Stimulated activated naive CD8-positive, alpha-beta T cell treated with anti-CD3 and anti-CD28 coated beads, Interleukin-15, amount 100 ng/mL, for 72 hours (primary cell): ENCODE measurements at regions not wholly inside any gene's neighbourhood (a gene's known extent, or its start where the extent isn't known, plus 50 kb on each side); places are given as distances from the start of the nearest gene placed in this dataset.

ENCODE experiments used
- ATAC-seq: fragments of 150-1000 bp; cut with Tn5 transposase; 2 replicates; pipeline ENCODE4 v1.10.0; 2021; ENCODE audit warnings: mild to moderate bottlenecking, moderate library complexity
- DNase-seq, 2 donors: peaks; one replicate each; pipeline ENCODE4 v3.0.0; 2021 to 2022
- H3K27ac Mint-ChIP-seq, 2 donors: one replicate each; pipeline ENCODE4 v1.8.0; 2022; ENCODE audit warnings: mild to moderate bottlenecking in 2 of 2, mixed read lengths in 2 of 2, moderate library complexity in 2 of 2
- H3K27me3 Mint-ChIP-seq: one replicate; pipeline ENCODE4 v1.8.0; 2022; ENCODE audit warnings: mixed read lengths
- H3K4me1 Mint-ChIP-seq: one replicate; pipeline ENCODE4 v1.8.0; 2022; ENCODE audit warnings: mild to moderate bottlenecking, mixed read lengths
- H3K4me3 Mint-ChIP-seq, 2 donors: one replicate each; pipeline ENCODE4 v1.8.0; 2022; ENCODE audit warnings: mild to moderate bottlenecking in 2 of 2, mixed read lengths in 2 of 2, moderate library complexity in 1 of 2
- H3K9me3 Mint-ChIP-seq, 2 donors: one replicate each; pipeline ENCODE4 v1.8.0; 2022; ENCODE audit warnings: mixed read lengths in 2 of 2

- H3K27ac Mint-ChIP-seq = no peak overlapping the region
These were observed 74.9 kb downstream of the MIAT start for GRCh38 chr22:26732284-26732683.

GRCh38 chr22:26734339-26735018 is 77.1 kb downstream of the MIAT start:
- H3K9me3 Mint-ChIP-seq = no peaks in the 10 kb centered on the region
- no peak for DNase-seq
- H3K27ac Mint-ChIP-seq = no peak overlapping the region
- no peaks in the 10 kb centered on the region for H3K27me3 Mint-ChIP-seq
- H3K4me1 Mint-ChIP-seq = peaks cover 5% of the 10 kb centered on the region
- ATAC-seq = no peak
- H3K4me3 Mint-ChIP-seq = no peak overlapping the region

More at GRCh38 chr22:26732284-26732683, 74.9 kb downstream of the MIAT start:
- Mint-ChIP-seq H3K9me3 (no peaks in the 10 kb centered on the region), H3K4me1 (peaks cover 5% of the 10 kb centered on the region), H3K4me3 (no peak overlapping the region), H3K27me3 (no peaks in the 10 kb centered on the region)
- DNase-seq (no peak), ATAC-seq (no peak)

- no peak overlapping the region for H3K27ac Mint-ChIP-seq
- H3K9me3 Mint-ChIP-seq = no peaks in the 10 kb centered on the region
- no peaks in the 10 kb centered on the region for H3K27me3 Mint-ChIP-seq
- H3K4me1 Mint-ChIP-seq = peaks cover 5% of the 10 kb centered on the region
- no peak for ATAC-seq
- DNase-seq = no peak
- H3K4me3 Mint-ChIP-seq = no peak overlapping the region
These were observed 77.6 kb downstream of the MIAT start for GRCh38 chr22:26735019-26735409.

- DNase-seq (no peak), ATAC-seq (no peak)
- no peaks in the 10 kb centered on the region for H3K9me3 Mint-ChIP-seq
- peaks cover 5% of the 10 kb centered on the region for H3K4me1 Mint-ChIP-seq
- no peak overlapping the region for H3K27ac Mint-ChIP-seq
- no peaks in the 10 kb centered on the region for H3K27me3 Mint-ChIP-seq
- H3K4me3 Mint-ChIP-seq = no peak overlapping the region
These were observed 79.9 kb downstream of the MIAT start for GRCh38 chr22:26737262-26737661.

- H3K9me3 Mint-ChIP-seq = no peaks in the 10 kb centered on the region
- H3K27ac Mint-ChIP-seq = peak overlapping the region in 1 of 2 donors; percentile 57
- H3K4me1 Mint-ChIP-seq = no peaks in the 10 kb centered on the region
- H3K27me3 Mint-ChIP-seq = no peaks in the 10 kb centered on the region
- no peak overlapping the region for H3K4me3 Mint-ChIP-seq
- ATAC-seq (no peak), DNase-seq (no peak)
These were observed 82.9 kb downstream of the MIAT start for GRCh38 chr22:26740253-26740652.

GRCh38 chr22:26743149-26743548 is 85.8 kb downstream of the MIAT start:
- DNase-seq (no peak), ATAC-seq (no peak)
- no peak overlapping the region for H3K4me3 Mint-ChIP-seq
- H3K4me1 Mint-ChIP-seq = no peaks in the 10 kb centered on the region
- no peak overlapping the region for H3K27ac Mint-ChIP-seq
- H3K9me3 Mint-ChIP-seq = no peaks in the 10 kb centered on the region
- no peaks in the 10 kb centered on the region for H3K27me3 Mint-ChIP-seq

GRCh38 chr22:26744892-26745808 is 87.8 kb downstream of the MIAT start:
- no peaks in the 10 kb centered on the region for H3K9me3 Mint-ChIP-seq
- no peak overlapping the region for H3K27ac Mint-ChIP-seq
- no peaks in the 10 kb centered on the region for H3K27me3 Mint-ChIP-seq
- no peak for DNase-seq
- ATAC-seq = no peak
- no peak overlapping the region for H3K4me3 Mint-ChIP-seq
- no peaks in the 10 kb centered on the region for H3K4me1 Mint-ChIP-seq

GRCh38 chr22:26746311-26746710 is 88.9 kb downstream of the MIAT start:
- H3K4me3 Mint-ChIP-seq = no peak overlapping the region
- H3K9me3 Mint-ChIP-seq = no peaks in the 10 kb centered on the region
- ATAC-seq = no peak
- H3K27ac Mint-ChIP-seq = no peak overlapping the region
- H3K4me1 Mint-ChIP-seq = peaks cover 9% of the 10 kb centered on the region
- DNase-seq = no peak
- H3K27me3 Mint-ChIP-seq = no peaks in the 10 kb centered on the region

- DNase-seq = no peak
- Mint-ChIP-seq H3K4me3 (no peak overlapping the region), H3K9me3 (no peaks in the 10 kb centered on the region), H3K27me3 (no peaks in the 10 kb centered on the region), H3K4me1 (peaks cover 10% of the 10 kb centered on the region), H3K27ac (no peak overlapping the region)
- no peak for ATAC-seq
These were observed 91.5 kb downstream of the MIAT start for GRCh38 chr22:26748845-26749244.

- Mint-ChIP-seq H3K4me3 (no peak overlapping the region), H3K9me3 (no peaks in the 10 kb centered on the region), H3K27me3 (no peaks in the 10 kb centered on the region), H3K4me1 (peaks cover 10% of the 10 kb centered on the region), H3K27ac (no peak overlapping the region)
- no peak for DNase-seq
- no peak for ATAC-seq
These were observed 93.8 kb downstream of the MIAT start for GRCh38 chr22:26751217-26751616.

- ATAC-seq = no peak
- H3K27ac Mint-ChIP-seq = no peak overlapping the region
- no peak for DNase-seq
- H3K4me1 Mint-ChIP-seq = peaks cover 19% of the 10 kb centered on the region
- no peaks in the 10 kb centered on the region for H3K27me3 Mint-ChIP-seq
- H3K9me3 Mint-ChIP-seq = no peaks in the 10 kb centered on the region
- H3K4me3 Mint-ChIP-seq = no peak overlapping the region
These were observed 95.9 kb downstream of the MIAT start for GRCh38 chr22:26753125-26753862.

GRCh38 chr22:26756675-26757293 is 99.4 kb downstream of the MIAT start:
- peak; percentile 49 to 64 for DNase-seq
- no peaks in the 10 kb centered on the region for H3K9me3 Mint-ChIP-seq
- peak; percentile 79 for ATAC-seq
- H3K27ac Mint-ChIP-seq = no peak overlapping the region
- H3K4me1 Mint-ChIP-seq = peaks cover 10% of the 10 kb centered on the region
- peak overlapping the region in 1 of 2 donors; percentile 62 for H3K4me3 Mint-ChIP-seq
- H3K27me3 Mint-ChIP-seq = no peaks in the 10 kb centered on the region

GRCh38 chr22:26757496-26757895 is 100.1 kb downstream of the MIAT start:
- Mint-ChIP-seq H3K27ac (no peak overlapping the region), H3K27me3 (no peaks in the 10 kb centered on the region), H3K4me3 (no peak overlapping the region), H3K4me1 (peaks cover 10% of the 10 kb centered on the region), H3K9me3 (no peaks in the 10 kb centered on the region)
- ATAC-seq (no peak), DNase-seq (no peak)

- Mint-ChIP-seq H3K9me3 (peaks cover 6 to 7% of the 10 kb centered on the region in 2 donors), H3K4me1 (no peaks in the 10 kb centered on the region), H3K27ac (no peak overlapping the region), H3K4me3 (no peak overlapping the region), H3K27me3 (no peaks in the 10 kb centered on the region)
- no peak for DNase-seq
- no peak for ATAC-seq
These were observed 105.4 kb downstream of the MIAT start for GRCh38 chr22:26762503-26763472.
